ENCODE measurements at regions not wholly inside any gene's neighbourhood (a gene's known extent, or its start where the extent isn't known, plus 50 kb on each side); places are given as distances from the start of the nearest gene placed in this dataset.

DNA sequence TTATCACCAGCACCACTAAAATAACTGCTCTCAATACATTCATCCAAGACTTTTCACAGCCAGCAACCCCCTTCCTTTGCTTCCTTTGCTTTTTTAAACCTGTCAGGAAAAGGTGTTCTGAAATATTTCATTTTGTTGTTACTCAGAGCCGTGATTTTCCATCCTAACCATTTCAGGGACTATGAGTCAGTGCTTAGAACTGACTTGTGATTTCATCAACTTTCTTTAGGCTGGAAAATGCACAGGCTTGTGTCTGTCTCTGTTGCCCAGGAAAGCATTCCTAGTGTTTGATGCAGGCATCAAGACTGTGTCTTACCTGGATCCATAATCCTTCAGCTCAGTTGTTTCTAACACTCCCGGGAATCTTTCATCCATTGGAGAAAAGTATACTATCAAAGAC lies 805.6 kb downstream of the BRINP1 start:
- no peak overlapping the region for H3K27ac ChIP-seq (ENCODE audit: low read depth, low read length)
- H3K27me3 ChIP-seq (ENCODE audit: control insufficient read depth, insufficient read depth, low read length), result no peaks in the 10 kb centered on the region
- H3K9ac ChIP-seq (ENCODE audit: low read depth, low read length), result no peak overlapping the region
- H3K4me3 ChIP-seq (ENCODE audit: low read depth, low read length), result no peak overlapping the region
- no peaks in the 10 kb centered on the region for H3K36me3 ChIP-seq (ENCODE audit: control insufficient read depth, insufficient read depth, low read length)
- no peaks in the 10 kb centered on the region for H3K9me3 ChIP-seq (ENCODE audit: control insufficient read depth, insufficient read depth, low read length)
- no peaks in the 10 kb centered on the region for H3K4me1 ChIP-seq (ENCODE audit: control insufficient read depth, insufficient read depth, low read length)

DNA sequence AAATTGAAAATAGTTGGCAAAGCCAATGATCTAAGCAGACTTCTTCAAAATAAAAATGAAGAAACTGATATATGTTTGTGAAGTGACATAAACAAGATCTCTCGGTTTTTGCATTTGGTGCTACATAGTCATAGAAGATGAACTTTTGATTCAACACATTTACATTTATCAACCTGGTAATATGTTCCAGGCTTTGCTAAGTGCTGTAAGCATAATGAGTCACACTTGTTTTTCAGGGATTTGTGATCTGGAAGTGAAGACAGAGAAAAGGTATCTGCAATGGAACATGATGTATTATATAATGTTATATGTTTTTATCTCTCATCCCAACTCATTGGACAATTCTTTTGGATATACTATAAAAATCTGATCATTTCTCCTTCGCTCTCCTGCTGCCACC lies 801.4 kb downstream of the BRINP1 start:
- Histone ChIP-seq H3K4me1 (ENCODE audit: control insufficient read depth, insufficient read depth, low read length) (no peaks in the 10 kb centered on the region), H3K4me3 (ENCODE audit: low read depth, low read length) (no peak overlapping the region), H3K36me3 (ENCODE audit: control insufficient read depth, insufficient read depth, low read length) (no peaks in the 10 kb centered on the region), H3K9me3 (ENCODE audit: control insufficient read depth, insufficient read depth, low read length) (no peaks in the 10 kb centered on the region), H3K27ac (ENCODE audit: low read depth, low read length) (no peak overlapping the region), H3K27me3 (ENCODE audit: control insufficient read depth, insufficient read depth, low read length) (no peaks in the 10 kb centered on the region), H3K9ac (ENCODE audit: low read depth, low read length) (no peak overlapping the region)

DNA sequence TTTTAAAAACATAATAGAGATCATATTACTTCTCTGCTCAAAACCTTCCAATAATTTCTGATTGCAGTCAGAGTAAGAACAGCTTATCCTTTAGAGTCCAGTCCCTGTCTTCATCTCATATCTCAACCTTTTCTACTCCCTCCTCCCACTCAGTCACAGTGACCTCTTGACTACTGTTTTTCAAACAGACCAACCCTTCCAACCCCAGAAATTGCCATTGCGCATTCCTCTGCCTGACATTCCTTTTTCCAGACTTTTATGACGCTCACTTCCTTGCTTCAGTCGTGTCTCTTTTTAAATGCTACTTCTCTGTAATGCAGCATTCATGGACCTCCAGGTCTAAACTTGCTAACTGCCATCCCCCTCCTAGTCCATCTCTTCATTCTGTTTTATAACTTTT lies 800.5 kb downstream of the BRINP1 start:
- Histone ChIP-seq H3K27me3 (ENCODE audit: control insufficient read depth, insufficient read depth, low read length) (no peaks in the 10 kb centered on the region), H3K36me3 (ENCODE audit: control insufficient read depth, insufficient read depth, low read length) (no peaks in the 10 kb centered on the region), H3K9me3 (ENCODE audit: control insufficient read depth, insufficient read depth, low read length) (no peaks in the 10 kb centered on the region), H3K4me3 (ENCODE audit: low read depth, low read length) (no peak overlapping the region), H3K4me1 (ENCODE audit: control insufficient read depth, insufficient read depth, low read length) (no peaks in the 10 kb centered on the region), H3K9ac (ENCODE audit: low read depth, low read length) (no peak overlapping the region), H3K27ac (ENCODE audit: low read depth, low read length) (no peak overlapping the region)

DNA sequence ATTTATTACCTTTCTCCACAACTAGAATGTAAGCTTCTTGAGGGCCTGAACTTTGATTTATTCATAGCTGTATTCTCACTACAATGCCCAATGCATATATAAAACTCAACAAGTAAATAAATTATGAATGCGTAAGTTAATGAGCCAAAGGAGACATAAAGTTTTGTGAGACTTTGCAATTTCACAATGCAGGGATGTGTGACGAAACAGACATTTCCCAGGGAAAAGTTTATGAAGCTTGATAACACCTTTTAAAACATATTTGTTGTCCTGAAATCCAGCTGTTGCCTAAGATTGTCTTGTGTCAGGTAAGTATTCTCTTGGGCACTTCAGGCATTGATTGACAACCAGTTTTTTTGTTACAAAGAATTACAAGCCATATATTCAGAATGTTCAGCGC lies 800.1 kb downstream of the BRINP1 start:
- no peaks in the 10 kb centered on the region for H3K4me1 ChIP-seq (ENCODE audit: control insufficient read depth, insufficient read depth, low read length)
- no peaks in the 10 kb centered on the region for H3K36me3 ChIP-seq (ENCODE audit: control insufficient read depth, insufficient read depth, low read length)
- H3K4me3 ChIP-seq (ENCODE audit: low read depth, low read length), result no peak overlapping the region
- no peaks in the 10 kb centered on the region for H3K9me3 ChIP-seq (ENCODE audit: control insufficient read depth, insufficient read depth, low read length)
- H3K27ac ChIP-seq (ENCODE audit: low read depth, low read length), result no peak overlapping the region
- H3K27me3 ChIP-seq (ENCODE audit: control insufficient read depth, insufficient read depth, low read length), result no peaks in the 10 kb centered on the region
- H3K9ac ChIP-seq (ENCODE audit: low read depth, low read length), result no peak overlapping the region

DNA sequence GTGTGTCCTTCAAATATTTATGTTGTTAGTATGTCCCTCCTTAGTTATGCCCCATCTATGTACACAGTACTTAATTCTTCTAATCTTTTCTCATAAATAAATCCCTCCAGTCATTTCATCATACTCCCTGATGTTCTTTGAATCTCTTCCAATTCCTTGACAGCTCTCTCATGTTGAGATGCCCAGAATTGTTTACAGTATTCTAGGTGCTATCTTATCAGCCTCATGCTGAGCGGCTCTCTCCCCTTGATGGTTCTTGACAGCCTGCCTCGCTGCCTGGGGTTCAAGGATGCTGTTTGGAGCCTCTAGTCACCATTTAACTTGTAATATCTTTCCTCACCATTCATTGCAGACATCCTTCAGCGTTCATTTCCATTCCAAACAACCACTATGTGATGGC lies 799.2 kb downstream of the BRINP1 start:
- no peaks in the 10 kb centered on the region for H3K36me3 ChIP-seq (ENCODE audit: control insufficient read depth, insufficient read depth, low read length)
- H3K9me3 ChIP-seq (ENCODE audit: control insufficient read depth, insufficient read depth, low read length), result no peaks in the 10 kb centered on the region
- no peak overlapping the region for H3K4me3 ChIP-seq (ENCODE audit: low read depth, low read length)
- H3K27me3 ChIP-seq (ENCODE audit: control insufficient read depth, insufficient read depth, low read length), result no peaks in the 10 kb centered on the region
- no peak overlapping the region for H3K9ac ChIP-seq (ENCODE audit: low read depth, low read length)
- no peaks in the 10 kb centered on the region for H3K4me1 ChIP-seq (ENCODE audit: control insufficient read depth, insufficient read depth, low read length)
- no peak overlapping the region for H3K27ac ChIP-seq (ENCODE audit: low read depth, low read length)

DNA sequence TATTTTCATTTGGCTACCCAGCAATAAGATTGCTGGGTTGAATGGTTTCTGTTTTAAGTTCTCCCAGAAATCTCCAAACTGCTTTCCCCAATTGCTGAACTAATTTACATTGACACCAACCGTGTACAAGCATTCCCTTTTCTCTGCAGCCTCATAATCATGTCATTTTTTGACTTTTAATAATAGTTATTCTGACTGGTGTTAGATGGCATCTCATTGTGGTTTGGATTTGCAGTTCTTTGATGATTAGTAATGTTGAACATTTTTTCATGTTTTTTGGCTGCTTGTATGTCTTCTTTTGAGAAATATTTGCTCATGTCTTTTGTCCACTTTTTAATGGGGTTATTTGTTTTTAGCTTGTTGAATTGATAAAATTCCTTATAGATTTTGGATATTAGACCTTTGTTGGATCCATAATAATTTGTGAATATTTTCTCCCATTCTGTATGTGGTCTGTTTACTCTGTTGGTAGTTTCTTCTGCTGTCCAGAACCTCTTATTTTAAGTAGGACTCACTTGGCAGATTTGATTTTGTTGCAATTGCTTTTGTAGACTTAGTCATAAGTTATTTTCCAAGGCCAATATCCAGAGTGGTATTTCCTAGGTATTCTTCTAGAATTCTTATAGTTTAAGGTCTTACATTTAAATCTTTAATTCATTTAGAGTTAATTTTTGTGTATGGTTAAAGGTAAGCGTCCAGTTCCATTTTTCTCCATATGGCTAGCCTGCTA lies 793.7 kb downstream of the BRINP1 start:
- Histone ChIP-seq H3K4me3 (ENCODE audit: low read depth, low read length) (no peak overlapping the region), H3K9me3 (ENCODE audit: control insufficient read depth, insufficient read depth, low read length) (peaks cover 7% of the 10 kb centered on the region), H3K36me3 (ENCODE audit: control insufficient read depth, insufficient read depth, low read length) (no peaks in the 10 kb centered on the region), H3K27me3 (ENCODE audit: control insufficient read depth, insufficient read depth, low read length) (no peaks in the 10 kb centered on the region), H3K4me1 (ENCODE audit: control insufficient read depth, insufficient read depth, low read length) (no peaks in the 10 kb centered on the region), H3K27ac (ENCODE audit: low read depth, low read length) (no peak overlapping the region), H3K9ac (ENCODE audit: low read depth, low read length) (no peak overlapping the region)

DNA sequence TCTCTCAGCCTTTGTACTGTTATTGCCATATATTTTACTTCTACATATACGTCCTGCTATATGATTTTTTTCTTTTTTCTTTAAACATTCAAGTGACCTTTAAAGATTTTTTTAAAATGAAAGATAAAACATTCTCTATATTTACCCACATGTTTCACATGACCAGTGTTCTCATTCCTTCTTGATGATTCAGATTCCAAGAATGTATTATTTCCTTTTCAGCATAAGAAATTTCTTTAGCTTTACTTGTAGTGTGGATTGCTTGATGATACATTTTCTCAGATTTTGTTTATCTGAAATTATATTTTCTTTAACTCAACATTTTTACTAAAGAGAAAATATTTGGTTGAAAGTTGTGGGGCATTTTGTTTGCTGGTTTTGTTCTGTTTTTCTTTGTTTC lies 792.1 kb downstream of the BRINP1 start:
- peaks cover 7% of the 10 kb centered on the region for H3K9me3 ChIP-seq (ENCODE audit: control insufficient read depth, insufficient read depth, low read length)
- H3K4me3 ChIP-seq (ENCODE audit: low read depth, low read length), result no peak overlapping the region
- H3K27ac ChIP-seq (ENCODE audit: low read depth, low read length), result no peak overlapping the region
- H3K36me3 ChIP-seq (ENCODE audit: control insufficient read depth, insufficient read depth, low read length), result no peaks in the 10 kb centered on the region
- H3K9ac ChIP-seq (ENCODE audit: low read depth, low read length), result no peak overlapping the region
- H3K4me1 ChIP-seq (ENCODE audit: control insufficient read depth, insufficient read depth, low read length), result no peaks in the 10 kb centered on the region
- no peaks in the 10 kb centered on the region for H3K27me3 ChIP-seq (ENCODE audit: control insufficient read depth, insufficient read depth, low read length)

DNA sequence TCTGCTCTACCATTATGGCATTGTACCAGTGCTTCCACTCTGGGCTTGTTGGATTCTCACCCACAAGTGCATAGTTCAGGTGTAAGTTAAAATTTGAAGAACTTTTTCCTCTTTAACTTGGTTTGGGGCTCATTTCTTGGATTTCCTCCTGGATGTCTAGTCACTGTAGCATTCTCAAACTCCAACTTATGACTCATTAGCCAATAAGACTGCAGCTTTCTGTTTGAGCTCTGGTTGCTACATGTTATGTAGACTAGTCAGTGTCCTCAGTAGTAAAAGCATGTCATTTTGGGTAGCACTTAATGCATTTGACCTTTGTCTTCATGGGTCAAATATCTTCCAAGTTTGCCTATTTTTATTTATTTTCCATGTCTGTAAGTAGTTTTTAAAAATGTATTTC lies 790.8 kb downstream of the BRINP1 start:
- Histone ChIP-seq H3K4me1 (ENCODE audit: control insufficient read depth, insufficient read depth, low read length) (no peaks in the 10 kb centered on the region), H3K36me3 (ENCODE audit: control insufficient read depth, insufficient read depth, low read length) (no peaks in the 10 kb centered on the region), H3K27me3 (ENCODE audit: control insufficient read depth, insufficient read depth, low read length) (no peaks in the 10 kb centered on the region), H3K9ac (ENCODE audit: low read depth, low read length) (no peak overlapping the region), H3K9me3 (ENCODE audit: control insufficient read depth, insufficient read depth, low read length) (peaks cover 7% of the 10 kb centered on the region), H3K4me3 (ENCODE audit: low read depth, low read length) (no peak overlapping the region), H3K27ac (ENCODE audit: low read depth, low read length) (no peak overlapping the region)

DNA sequence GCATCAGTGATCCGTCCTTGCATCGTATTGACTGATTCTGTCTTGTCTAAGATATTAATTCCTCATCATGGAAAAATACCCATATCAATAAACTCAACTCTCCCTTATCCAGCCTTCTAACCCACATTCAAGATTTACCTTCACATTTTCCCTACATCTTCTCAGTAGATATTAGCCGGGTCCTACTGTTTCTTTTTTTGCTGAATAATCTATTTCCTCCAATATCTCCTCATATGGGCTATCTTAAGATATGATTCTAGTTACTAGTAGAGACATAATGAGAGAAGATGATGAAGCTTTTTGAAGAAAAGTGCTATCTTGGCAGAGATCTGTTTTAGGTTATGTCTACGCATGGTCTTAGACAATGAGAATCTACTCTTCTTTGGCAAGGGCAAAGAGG lies 785.8 kb downstream of the BRINP1 start:
- Histone ChIP-seq H3K9ac (ENCODE audit: low read depth, low read length) (no peak overlapping the region), H3K9me3 (ENCODE audit: control insufficient read depth, insufficient read depth, low read length) (no peaks in the 10 kb centered on the region), H3K27ac (ENCODE audit: low read depth, low read length) (no peak overlapping the region), H3K36me3 (ENCODE audit: control insufficient read depth, insufficient read depth, low read length) (no peaks in the 10 kb centered on the region), H3K27me3 (ENCODE audit: control insufficient read depth, insufficient read depth, low read length) (no peaks in the 10 kb centered on the region), H3K4me3 (ENCODE audit: low read depth, low read length) (no peak overlapping the region), H3K4me1 (ENCODE audit: control insufficient read depth, insufficient read depth, low read length) (no peaks in the 10 kb centered on the region)

DNA sequence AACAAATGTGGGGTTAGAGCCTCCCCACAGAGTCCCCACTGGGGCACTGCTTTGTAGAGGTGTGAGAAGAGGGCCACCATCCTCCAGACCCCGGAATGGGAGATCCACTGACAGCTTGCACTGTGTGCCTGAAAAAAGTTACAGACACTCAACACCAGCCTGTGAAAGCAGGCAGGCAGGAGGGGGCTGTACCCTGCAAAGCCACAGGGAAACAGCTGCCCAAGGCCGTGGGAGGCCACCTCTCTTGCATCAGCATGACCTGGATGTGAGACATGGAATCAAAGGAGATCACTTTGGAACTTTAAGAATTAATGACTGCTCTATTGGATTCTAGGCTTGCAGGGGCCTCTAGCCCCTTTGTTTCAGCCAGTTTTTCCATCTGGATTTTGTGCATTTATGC lies 782.3 kb downstream of the BRINP1 start:
- H3K27ac ChIP-seq (ENCODE audit: low read depth, low read length), result no peak overlapping the region
- no peaks in the 10 kb centered on the region for H3K27me3 ChIP-seq (ENCODE audit: control insufficient read depth, insufficient read depth, low read length)
- H3K4me3 ChIP-seq (ENCODE audit: low read depth, low read length), result no peak overlapping the region
- H3K9me3 ChIP-seq (ENCODE audit: control insufficient read depth, insufficient read depth, low read length), result no peaks in the 10 kb centered on the region
- H3K36me3 ChIP-seq (ENCODE audit: control insufficient read depth, insufficient read depth, low read length), result no peaks in the 10 kb centered on the region
- no peaks in the 10 kb centered on the region for H3K4me1 ChIP-seq (ENCODE audit: control insufficient read depth, insufficient read depth, low read length)
- H3K9ac ChIP-seq (ENCODE audit: low read depth, low read length), result no peak overlapping the region

DNA sequence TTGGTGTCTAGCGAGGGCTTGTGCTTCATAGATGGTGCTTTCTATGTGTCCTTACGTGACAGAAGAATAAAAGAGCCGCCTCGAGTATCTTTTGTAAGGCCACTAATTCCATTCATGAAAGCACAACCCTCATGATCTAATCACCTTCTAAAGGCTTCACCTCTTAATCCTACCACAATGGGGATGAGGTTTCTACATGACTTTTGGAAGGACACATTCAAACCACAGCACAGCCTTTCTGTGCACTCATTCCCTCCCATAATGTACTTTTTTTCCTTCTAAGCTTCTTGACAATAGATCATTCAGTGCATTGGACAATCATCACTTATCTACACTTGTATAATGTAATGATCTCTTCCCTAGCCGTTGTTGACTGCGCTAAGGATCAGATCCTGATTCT lies 774.8 kb downstream of the BRINP1 start:
- no peaks in the 10 kb centered on the region for H3K9me3 ChIP-seq (ENCODE audit: control insufficient read depth, insufficient read depth, low read length)
- H3K9ac ChIP-seq (ENCODE audit: low read depth, low read length), result no peak overlapping the region
- no peaks in the 10 kb centered on the region for H3K4me1 ChIP-seq (ENCODE audit: control insufficient read depth, insufficient read depth, low read length)
- H3K36me3 ChIP-seq (ENCODE audit: control insufficient read depth, insufficient read depth, low read length), result no peaks in the 10 kb centered on the region
- no peaks in the 10 kb centered on the region for H3K27me3 ChIP-seq (ENCODE audit: control insufficient read depth, insufficient read depth, low read length)
- H3K4me3 ChIP-seq (ENCODE audit: low read depth, low read length), result no peak overlapping the region
- no peak overlapping the region for H3K27ac ChIP-seq (ENCODE audit: low read depth, low read length)
